Transverse colon (tissue), 4 donors: ENCODE measurements at regions not wholly inside any gene's neighbourhood (a gene's known extent, or its start where the extent isn't known, plus 50 kb on each side); places are given as distances from the start of the nearest gene placed in this dataset.

Experiments
- DNase-seq: peaks from one replicate; pipeline ENCODE4 v3.0.0-alpha.2; 2019
- H3K27ac ChIP-seq, 4 donors: fragments of 200-600 bp; sonication (generic); 2 replicates each; pipeline ENCODE4 v1.5.1; 2016 to 2018; ENCODE audit warnings: inconsistent platforms in 4 of 4
- H3K27me3 ChIP-seq: fragments of 200-600 bp; sonication (generic); 2 replicates; pipeline ENCODE4 v1.5.1; 2017; ENCODE audit warnings: inconsistent platforms
- H3K36me3 ChIP-seq, 4 donors: fragments of 200-600 bp; sonication (generic); 2 replicates each; pipeline ENCODE4 v1.5.1; 2017 to 2019; ENCODE audit warnings: inconsistent platforms in 4 of 4
- H3K4me1 ChIP-seq, 4 donors: fragments of 200-600 bp; sonication (generic); 2 replicates each; pipeline ENCODE4 v1.5.1; 2017 to 2020; ENCODE audit warnings: inconsistent platforms in 4 of 4
- H3K4me3 ChIP-seq, 4 donors: fragments of 200-600 bp; sonication (generic); 1 replicate in 1 of 4; 2 replicates in 3 of 4; pipeline versions ENCODE4 v1.5.1 to v1.6.1; 2017 to 2019; ENCODE audit warnings: inconsistent platforms in 4 of 4
- H3K9me3 ChIP-seq, 2 donors: fragments of 200-600 bp; sonication (generic); 2 replicates each; pipeline ENCODE4 v1.5.1; 2017 to 2019; ENCODE audit warnings: inconsistent platforms in 2 of 2
- EP300 ChIP-seq: sonication (generic); formaldehyde crosslinking; IDR thresholded peaks from one replicate; pipeline ENCODE4 v1.6.1; 2017; ENCODE audit warnings: antibody characterized with exemption, low read depth
- POLR2A ChIP-seq: fragments of 450-650 bp; IDR thresholded peaks from one replicate; pipeline ENCODE4 v1.6.1; 2016; ENCODE audit warnings: antibody characterized with exemption, mild to moderate bottlenecking, moderate library complexity
- POLR2AphosphoS5 ChIP-seq, 3 donors: sonication (generic); formaldehyde crosslinking; IDR thresholded peaks; one replicate each; pipeline ENCODE4 v1.6.1; 2016; ENCODE audit warnings: antibody characterized with exemption in 3 of 3
- WGBS, 2 donors: methylation state at CpG; one replicate each; pipeline ENCODE4 v1.1.5; 2018; ENCODE audit warnings: low coverage in 1 of 2; 5-methylcytosine and 5-hydroxymethylcytosine counted together
- in situ Hi-C, 4 donors: fragments of 200-750 bp; cut with MboI; loops; one replicate each; pipeline versions ENCODE4 v1.15.0 to v1.15.1; 2017; ENCODE audit warnings: low sequenced_read_pairs in 3 of 4, low pct_ligation_motif_present in 1 of 4, low pct_unique_long_range_greater_than_20kb in 1 of 4
- intact Hi-C: fragments of 100-400 bp; cut with DNase I; formaldehyde crosslinking; loops from one replicate; pipeline ENCODE4 v1.15.1; 2023; ENCODE audit warnings: low total_unique reads
- TF ChIP-seq, protein P1 (sequence below), 5 experiments: fragments of 200-600 bp in 3 of 5; fragments of 450-650 bp in 2 of 5; sonication (generic) in 3 of 5; IDR thresholded peaks; 1 replicate in 2 of 5; 2 replicates in 3 of 5; pipeline ENCODE4 v1.5.1; 2016 to 2017; ENCODE audit warnings: antibody characterized with exemption in 5 of 5, inconsistent platforms in 3 of 5, mild to moderate bottlenecking in 2 of 5, moderate library complexity in 1 of 5

DNA sequence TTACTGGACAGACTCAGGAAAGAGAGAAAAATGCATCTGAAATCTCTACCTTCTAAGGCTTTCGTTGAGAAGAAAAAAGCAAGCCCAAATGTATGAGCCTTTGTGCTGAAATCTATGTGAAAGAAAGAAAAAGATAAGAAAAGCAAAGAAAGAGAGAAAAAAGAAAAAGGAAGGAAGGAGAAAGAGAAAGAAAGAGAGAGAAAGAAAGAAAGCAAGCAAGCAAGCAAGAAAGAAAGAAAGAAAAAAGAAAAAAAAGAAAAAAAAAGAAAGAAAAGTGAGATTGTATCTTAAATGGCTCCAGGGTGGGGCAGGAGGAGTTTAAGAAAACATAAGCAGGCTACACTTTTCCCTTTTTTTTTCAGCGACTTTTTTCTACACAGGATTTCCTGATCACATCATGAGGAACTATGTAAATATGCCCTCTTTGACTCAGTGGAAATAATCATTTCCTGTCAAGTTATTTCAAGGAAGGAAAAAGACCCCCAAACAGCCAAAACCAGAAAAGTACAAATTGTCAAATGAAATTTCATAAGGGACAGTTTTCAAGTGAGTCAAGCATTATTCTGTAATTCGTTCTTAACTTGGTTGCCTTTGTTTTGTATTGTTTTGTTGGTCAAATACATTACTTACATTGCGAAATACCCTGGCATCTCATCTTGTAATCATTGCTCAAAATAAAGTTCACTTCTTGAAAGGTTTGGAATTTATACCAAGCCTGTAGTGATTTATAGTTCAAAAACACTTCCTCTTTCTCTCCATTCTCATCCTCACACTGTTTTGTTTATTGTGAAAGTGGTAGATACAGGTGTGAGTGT lies 79.5 kb upstream of the RNF217 start:
- TF ChIP-seq POLR2AphosphoS5 (IDR thresholded peaks at IDR 0.05) (no peak), EP300 (no peak), POLR2A (no peak)
- TF ChIP-seq, protein P1, sequence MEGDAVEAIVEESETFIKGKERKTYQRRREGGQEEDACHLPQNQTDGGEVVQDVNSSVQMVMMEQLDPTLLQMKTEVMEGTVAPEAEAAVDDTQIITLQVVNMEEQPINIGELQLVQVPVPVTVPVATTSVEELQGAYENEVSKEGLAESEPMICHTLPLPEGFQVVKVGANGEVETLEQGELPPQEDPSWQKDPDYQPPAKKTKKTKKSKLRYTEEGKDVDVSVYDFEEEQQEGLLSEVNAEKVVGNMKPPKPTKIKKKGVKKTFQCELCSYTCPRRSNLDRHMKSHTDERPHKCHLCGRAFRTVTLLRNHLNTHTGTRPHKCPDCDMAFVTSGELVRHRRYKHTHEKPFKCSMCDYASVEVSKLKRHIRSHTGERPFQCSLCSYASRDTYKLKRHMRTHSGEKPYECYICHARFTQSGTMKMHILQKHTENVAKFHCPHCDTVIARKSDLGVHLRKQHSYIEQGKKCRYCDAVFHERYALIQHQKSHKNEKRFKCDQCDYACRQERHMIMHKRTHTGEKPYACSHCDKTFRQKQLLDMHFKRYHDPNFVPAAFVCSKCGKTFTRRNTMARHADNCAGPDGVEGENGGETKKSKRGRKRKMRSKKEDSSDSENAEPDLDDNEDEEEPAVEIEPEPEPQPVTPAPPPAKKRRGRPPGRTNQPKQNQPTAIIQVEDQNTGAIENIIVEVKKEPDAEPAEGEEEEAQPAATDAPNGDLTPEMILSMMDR (IDR thresholded peaks at IDR 0.05) = no peak
- DNase-seq = no peak
- H3K27me3 ChIP-seq = no peaks in the 10 kb centered on the region
- peaks cover 0 to 12% (median 9%) of the 10 kb centered on the region in 4 donors for H3K4me1 ChIP-seq
- in situ Hi-C loops (no loop called here), intact Hi-C loops (no loop called here)
- H3K9me3 ChIP-seq = no peaks in the 10 kb centered on the region
- H3K4me3 ChIP-seq = no peak overlapping the region
- 22 to 24% methylated on average over 4 of the region's 4 CpGs for WGBS, 2 donors
- no peak overlapping the region for H3K27ac ChIP-seq
- H3K36me3 ChIP-seq = no peaks in the 10 kb centered on the region

- H3K4me1 ChIP-seq = peaks cover 0 to 17% (median 9%) of the 10 kb centered on the region in 4 donors
- 72 to 73% methylated on average over 2 of the region's 2 CpGs for WGBS, 2 donors
- no peaks in the 10 kb centered on the region for H3K9me3 ChIP-seq
- intact Hi-C loops (no loop called here), in situ Hi-C loops (no loop called here)
- DNase-seq = no peak
- no peaks in the 10 kb centered on the region for H3K36me3 ChIP-seq
- no peak overlapping the region for H3K27ac ChIP-seq
- H3K4me3 ChIP-seq = no peak overlapping the region
- TF ChIP-seq EP300 = no peak
- TF ChIP-seq, protein P1 (IDR thresholded peaks at IDR 0.05) = no peak
- no peak for TF ChIP-seq POLR2A
- no peak for TF ChIP-seq POLR2AphosphoS5 (IDR thresholded peaks at IDR 0.05)
- H3K27me3 ChIP-seq = no peaks in the 10 kb centered on the region
These were observed 77.1 kb upstream of the RNF217 start for GRCh38 chr6:124885171-124885570.

DNA sequence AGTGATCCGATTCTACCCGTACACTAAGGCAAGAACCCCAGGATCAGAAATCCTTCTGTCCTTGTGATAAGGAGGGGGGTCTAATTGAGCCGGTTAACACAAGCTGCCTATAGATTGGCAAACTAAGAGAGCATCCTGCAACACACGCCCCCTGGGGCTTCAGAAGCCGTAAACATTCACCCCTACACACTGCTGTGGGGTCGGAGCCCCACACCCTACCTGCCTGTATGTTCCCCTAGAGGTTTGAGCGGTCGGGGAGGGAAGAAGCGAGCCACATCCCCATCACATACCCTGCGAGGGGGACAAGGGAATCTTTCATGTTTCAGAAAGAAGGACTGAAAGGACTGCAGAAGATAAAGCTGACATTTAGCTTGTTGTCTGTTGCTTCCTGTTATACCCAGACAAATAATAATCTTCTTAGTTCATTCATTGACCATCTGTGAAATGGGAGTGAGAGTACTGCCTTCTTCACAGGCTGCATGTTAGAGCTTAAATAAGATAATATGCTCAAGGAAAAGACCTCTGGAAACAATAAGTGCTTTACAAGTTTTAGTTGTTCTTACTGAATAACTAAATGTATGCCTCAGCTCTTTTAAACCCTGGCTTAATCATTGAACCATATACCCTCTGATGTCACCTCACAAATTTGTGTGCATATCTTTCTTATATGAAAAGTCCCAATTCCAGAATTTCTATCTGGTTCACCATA lies 74.2 kb upstream of the RNF217 start:
- Histone ChIP-seq H3K27me3 (no peaks in the 10 kb centered on the region), H3K27ac (no peak overlapping the region), H3K36me3 (no peaks in the 10 kb centered on the region), H3K9me3 (no peaks in the 10 kb centered on the region), H3K4me3 (no peak overlapping the region), H3K4me1 (peaks cover 0 to 6% (median 1%) of the 10 kb centered on the region in 4 donors)
- TF ChIP-seq POLR2AphosphoS5 (IDR thresholded peaks at IDR 0.05) (no peak), EP300 (no peak), POLR2A (no peak)
- TF ChIP-seq, protein P1 (IDR thresholded peaks at IDR 0.05) = no peak
- DNase-seq = no peak
- intact Hi-C loops = no loop called here
- in situ Hi-C loops = no loop called here
- WGBS, 2 donors = 78 to 89% methylated on average over 6 to 10 of the region's 10 CpGs

GRCh38 chr6:124888581-124889371 lies 73.5 kb upstream of the RNF217 start:
- no peak for TF ChIP-seq POLR2AphosphoS5 (IDR thresholded peaks at IDR 0.05)
- TF ChIP-seq, protein P1 (IDR thresholded peaks at IDR 0.05) = no peak
- TF ChIP-seq POLR2A = no peak
- TF ChIP-seq EP300 = no peak
- H3K4me3 ChIP-seq = no peak overlapping the region
- H3K9me3 ChIP-seq = no peaks in the 10 kb centered on the region
- no peak for DNase-seq
- H3K4me1 ChIP-seq = peaks cover 0 to 6% (median 0%) of the 10 kb centered on the region in 4 donors
- H3K27me3 ChIP-seq = no peaks in the 10 kb centered on the region
- intact Hi-C loops = no loop called here
- in situ Hi-C loops = no loop called here
- WGBS, 2 donors = 37 to 38% methylated on average over 5 of the region's 5 CpGs
- H3K36me3 ChIP-seq = no peaks in the 10 kb centered on the region
- no peak overlapping the region for H3K27ac ChIP-seq
